HL-60 (cell line): ENCODE measurements at regions not wholly inside any gene's neighbourhood (a gene's known extent, or its start where the extent isn't known, plus 50 kb on each side); places are given as distances from the start of the nearest gene placed in this dataset.

Experiments used
- POLR2AphosphoS5 ChIP-seq: IDR thresholded peaks from 2 replicates; pipeline ENCODE4 v1.6.1; 2012; ENCODE audit warnings: low read depth
- SPI1 ChIP-seq: IDR thresholded peaks from 2 replicates; pipeline ENCODE4 v1.6.1; 2012; ENCODE audit warnings: low read depth, mild to moderate bottlenecking, borderline replicate concordance
- TF ChIP-seq, protein P1 (sequence below): IDR thresholded peaks from one replicate; pipeline ENCODE4 v1.5.1; 2011; ENCODE audit warnings: low read length, control low read depth, inconsistent platforms; ENCODE audit not compliant: insufficient read depth
- TF ChIP-seq, protein P2 (sequence below): IDR thresholded peaks from 2 replicates; pipeline ENCODE4 v1.6.1; 2012; ENCODE audit warnings: low read depth; ENCODE audit not compliant: insufficient replicate concordance

DNA sequence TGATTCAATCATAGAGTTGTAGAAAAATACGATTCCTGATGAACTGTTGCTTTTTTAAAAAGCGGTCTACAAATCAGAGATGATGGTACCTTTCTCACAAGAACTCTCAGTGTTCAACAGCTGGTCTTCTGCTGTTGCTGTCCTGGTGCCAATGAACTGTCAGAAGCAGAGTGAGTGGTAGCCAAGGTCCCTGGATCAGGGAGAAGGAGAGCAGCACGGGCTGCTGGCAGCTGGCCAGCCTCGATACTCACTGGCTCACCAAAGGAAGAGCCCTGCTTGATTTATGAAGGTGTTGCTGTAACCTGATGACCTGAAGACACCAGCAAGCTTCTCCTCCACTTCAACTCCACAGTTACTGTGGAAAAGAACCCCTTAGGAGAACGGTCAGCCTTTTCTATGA is 300.8 kb upstream of the SOX11 start:
- TF ChIP-seq, protein P1, sequence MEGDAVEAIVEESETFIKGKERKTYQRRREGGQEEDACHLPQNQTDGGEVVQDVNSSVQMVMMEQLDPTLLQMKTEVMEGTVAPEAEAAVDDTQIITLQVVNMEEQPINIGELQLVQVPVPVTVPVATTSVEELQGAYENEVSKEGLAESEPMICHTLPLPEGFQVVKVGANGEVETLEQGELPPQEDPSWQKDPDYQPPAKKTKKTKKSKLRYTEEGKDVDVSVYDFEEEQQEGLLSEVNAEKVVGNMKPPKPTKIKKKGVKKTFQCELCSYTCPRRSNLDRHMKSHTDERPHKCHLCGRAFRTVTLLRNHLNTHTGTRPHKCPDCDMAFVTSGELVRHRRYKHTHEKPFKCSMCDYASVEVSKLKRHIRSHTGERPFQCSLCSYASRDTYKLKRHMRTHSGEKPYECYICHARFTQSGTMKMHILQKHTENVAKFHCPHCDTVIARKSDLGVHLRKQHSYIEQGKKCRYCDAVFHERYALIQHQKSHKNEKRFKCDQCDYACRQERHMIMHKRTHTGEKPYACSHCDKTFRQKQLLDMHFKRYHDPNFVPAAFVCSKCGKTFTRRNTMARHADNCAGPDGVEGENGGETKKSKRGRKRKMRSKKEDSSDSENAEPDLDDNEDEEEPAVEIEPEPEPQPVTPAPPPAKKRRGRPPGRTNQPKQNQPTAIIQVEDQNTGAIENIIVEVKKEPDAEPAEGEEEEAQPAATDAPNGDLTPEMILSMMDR, result no peak
- TF ChIP-seq POLR2AphosphoS5 (no peak), SPI1 (no peak)
- TF ChIP-seq, protein P2, sequence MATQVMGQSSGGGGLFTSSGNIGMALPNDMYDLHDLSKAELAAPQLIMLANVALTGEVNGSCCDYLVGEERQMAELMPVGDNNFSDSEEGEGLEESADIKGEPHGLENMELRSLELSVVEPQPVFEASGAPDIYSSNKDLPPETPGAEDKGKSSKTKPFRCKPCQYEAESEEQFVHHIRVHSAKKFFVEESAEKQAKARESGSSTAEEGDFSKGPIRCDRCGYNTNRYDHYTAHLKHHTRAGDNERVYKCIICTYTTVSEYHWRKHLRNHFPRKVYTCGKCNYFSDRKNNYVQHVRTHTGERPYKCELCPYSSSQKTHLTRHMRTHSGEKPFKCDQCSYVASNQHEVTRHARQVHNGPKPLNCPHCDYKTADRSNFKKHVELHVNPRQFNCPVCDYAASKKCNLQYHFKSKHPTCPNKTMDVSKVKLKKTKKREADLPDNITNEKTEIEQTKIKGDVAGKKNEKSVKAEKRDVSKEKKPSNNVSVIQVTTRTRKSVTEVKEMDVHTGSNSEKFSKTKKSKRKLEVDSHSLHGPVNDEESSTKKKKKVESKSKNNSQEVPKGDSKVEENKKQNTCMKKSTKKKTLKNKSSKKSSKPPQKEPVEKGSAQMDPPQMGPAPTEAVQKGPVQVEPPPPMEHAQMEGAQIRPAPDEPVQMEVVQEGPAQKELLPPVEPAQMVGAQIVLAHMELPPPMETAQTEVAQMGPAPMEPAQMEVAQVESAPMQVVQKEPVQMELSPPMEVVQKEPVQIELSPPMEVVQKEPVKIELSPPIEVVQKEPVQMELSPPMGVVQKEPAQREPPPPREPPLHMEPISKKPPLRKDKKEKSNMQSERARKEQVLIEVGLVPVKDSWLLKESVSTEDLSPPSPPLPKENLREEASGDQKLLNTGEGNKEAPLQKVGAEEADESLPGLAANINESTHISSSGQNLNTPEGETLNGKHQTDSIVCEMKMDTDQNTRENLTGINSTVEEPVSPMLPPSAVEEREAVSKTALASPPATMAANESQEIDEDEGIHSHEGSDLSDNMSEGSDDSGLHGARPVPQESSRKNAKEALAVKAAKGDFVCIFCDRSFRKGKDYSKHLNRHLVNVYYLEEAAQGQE, result no peak
